NCI-H146 (cell line): ENCODE measurements at regions not wholly inside any gene's neighbourhood (a gene's known extent, or its start where the extent isn't known, plus 50 kb on each side); places are given as distances from the start of the nearest gene placed in this dataset.
A peak's percentile ranks its signal among the peaks of the same experiment; 100 is the strongest.
"Not testable (repeated sequence)": the region's sequence is repeated elsewhere in the genome, so short reads cannot be mapped to it uniquely, and the experiment has no call there.

ENCODE experiments used
- DNase-seq: peaks from one replicate; lab custom pipeline; 2025; lab: John Stamatoyannopoulos, UW

DNA sequence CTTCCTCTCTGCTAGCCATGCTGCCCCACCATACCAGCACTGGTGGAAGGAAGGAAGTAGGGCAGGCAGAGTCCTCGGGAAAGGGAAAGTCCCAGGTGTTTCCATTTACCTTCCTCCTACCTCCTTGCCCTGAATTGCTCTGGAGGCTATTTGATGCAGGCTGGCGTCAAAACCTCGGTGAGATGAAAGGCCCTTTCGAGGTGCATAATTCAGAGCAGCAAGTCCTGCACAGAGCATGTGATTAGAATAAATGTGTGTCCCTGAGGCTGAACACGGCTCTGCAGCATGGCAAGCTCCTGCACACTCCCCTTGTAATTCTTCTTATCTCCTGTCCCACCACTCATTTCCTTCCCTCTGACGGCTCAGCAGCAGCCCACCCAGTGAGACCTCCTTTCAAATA is 98.7 kb upstream of the LRFN2 start:
- no peak for DNase-seq

DNA sequence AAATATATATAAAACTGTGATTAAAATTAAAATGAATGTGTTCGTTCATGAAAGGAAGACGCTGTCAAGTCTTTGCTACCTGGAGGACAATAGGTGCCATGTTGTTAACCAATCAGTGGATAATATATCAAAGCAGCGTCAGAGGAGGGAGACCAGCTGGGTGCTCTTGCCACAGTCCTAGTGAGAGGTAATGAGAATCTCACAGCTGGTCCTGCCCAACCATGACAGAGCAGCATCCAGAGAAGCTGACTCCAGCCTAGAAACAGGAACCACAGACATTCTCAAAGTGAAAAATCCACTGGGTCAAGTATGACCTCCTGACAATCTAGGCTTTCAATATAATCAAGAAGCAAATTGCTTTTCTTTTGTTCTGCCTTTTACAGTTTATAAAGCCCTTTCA is 94.5 kb upstream of the LRFN2 start:
- peak; percentile 37 for DNase-seq

- DNase-seq, result no peak
Measured at GRCh38 chr6:40678941-40679340, 91.8 kb upstream of the LRFN2 start.

- peak; percentile 37 for DNase-seq
Measured at GRCh38 chr6:40674170-40674569, 87.0 kb upstream of the LRFN2 start.

GRCh38 chr6:40672087-40672486 is 84.9 kb upstream of the LRFN2 start:
- DNase-seq, result peak; percentile 70

GRCh38 chr6:40671694-40672050 is 84.5 kb upstream of the LRFN2 start:
- DNase-seq, result peak; percentile 53

GRCh38 chr6:40671001-40671693 is 84.0 kb upstream of the LRFN2 start:
- peak; percentile 78 for DNase-seq

DNA sequence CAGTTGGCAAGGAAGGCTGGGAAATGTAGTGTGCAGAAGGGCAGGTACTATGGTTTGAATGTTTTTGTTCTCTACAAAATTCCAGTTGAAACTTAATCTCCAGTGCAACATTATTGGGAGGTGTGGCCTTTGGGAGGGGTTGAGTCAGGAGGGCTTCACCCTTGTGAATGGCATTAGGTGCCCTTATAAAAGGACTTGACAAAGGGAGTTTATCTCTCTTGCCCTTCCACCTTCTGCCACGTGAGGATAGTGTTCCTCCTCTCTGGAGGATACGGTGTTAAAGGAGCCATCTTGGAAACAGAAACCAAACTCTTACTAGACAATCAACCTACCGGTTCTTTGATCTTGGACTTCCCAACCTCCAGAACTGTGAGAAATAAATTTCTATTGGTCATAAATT is 82.2 kb upstream of the LRFN2 start:
- DNase-seq, result no peak

DNA sequence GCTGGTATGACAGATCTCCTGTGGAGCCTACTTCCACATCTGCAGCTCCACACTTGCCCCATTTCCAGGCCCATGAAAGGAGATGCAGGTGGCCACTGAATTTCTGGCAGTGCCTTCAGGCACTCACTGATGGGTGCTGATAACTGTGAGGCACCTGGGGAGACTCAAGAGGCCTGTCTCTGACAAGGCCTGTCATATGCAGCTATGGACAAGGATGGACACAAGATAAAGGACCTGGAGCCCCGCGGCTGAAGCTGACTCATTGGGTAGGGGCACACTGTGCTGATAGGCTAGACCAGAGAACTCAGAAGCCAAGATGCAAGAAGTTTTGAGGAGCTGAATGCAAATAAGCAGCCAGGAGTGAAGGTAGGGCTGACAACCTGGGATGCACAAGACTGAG is 81.0 kb upstream of the LRFN2 start:
- no peak for DNase-seq

DNA sequence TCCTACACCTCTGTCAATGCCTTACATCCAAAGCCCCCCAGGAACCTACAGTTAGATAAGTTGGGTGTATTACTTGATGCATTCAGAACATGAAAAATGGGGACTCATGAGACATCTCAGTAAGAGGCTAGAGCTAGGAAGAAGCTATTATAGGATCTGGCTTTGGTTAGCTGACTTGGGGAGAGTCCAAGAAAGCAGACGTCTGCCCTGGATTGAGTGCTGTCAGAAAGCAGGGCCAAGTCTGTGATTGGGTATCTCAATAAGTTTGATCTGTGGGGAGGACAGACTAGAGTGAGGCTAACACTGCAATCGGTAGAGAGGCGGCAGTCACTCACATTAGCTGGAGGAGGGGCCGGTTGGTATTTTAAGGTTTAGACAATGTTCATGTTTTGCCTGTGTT is 79.4 kb upstream of the LRFN2 start:
- DNase-seq, result no peak

GRCh38 chr6:40661726-40662125 is 74.6 kb upstream of the LRFN2 start:
- peak; percentile 90 for DNase-seq

DNA sequence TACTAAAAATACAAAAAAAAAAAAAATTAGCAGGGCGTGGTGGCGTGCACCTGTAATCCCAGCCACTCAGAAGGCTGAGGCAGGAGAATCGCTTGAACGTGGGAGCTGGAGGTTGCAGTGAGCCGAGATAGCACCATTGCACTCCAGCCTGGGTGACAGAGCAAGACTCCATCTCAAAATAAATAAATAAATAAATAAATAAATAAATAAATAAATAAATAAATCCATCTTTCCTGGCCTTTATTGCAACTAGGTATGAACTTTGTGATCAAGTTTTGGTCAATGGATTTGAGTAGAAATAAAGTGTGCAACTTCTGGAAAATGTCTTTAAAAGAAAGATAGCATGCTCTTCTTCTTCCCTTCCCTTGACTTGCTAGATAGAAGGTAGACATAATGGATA is 69.6 kb upstream of the LRFN2 start:
- not testable (repeated sequence) for DNase-seq

GRCh38 chr6:40654828-40655227 is 67.7 kb upstream of the LRFN2 start:
- DNase-seq, result no peak

DNA sequence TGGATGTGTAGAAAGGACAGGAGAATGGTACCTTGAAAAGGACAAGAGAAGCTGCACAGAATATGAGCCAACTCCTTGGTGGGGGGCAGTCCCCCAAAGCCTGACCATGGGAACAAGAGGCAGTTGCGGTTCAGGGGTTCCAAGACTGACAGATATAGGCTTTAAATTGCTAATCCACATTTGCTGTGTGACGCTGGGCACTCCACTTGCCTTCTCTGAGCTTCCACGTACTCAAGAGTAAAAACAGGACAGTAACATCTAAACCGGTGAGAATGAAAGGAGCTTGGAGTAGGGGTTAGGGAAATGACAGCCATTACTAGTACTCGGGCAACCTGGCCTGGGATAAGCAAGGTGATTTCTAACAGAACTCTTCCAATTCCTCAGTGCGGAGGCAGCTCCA is 57.9 kb upstream of the LRFN2 start:
- no peak for DNase-seq

DNA sequence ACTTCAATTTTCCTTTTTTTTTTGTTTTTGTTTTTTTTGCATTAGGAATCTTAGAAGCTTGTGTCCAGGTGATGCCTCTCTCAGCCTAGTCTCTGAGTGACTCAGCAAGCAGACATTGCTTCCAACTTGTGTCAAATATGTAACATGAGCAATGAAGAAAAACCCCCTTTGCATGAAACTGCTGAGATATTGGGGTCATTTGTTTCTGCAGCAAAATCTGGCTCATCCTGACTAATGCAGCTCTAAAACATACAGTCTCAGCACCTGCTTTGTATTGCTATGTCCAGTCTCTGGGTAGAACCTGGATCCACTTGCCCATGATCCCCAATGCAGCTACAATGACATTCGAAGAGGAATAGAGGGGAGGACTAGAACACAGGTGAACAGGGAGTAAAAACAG is 55.7 kb upstream of the LRFN2 start:
- no peak for DNase-seq

DNA sequence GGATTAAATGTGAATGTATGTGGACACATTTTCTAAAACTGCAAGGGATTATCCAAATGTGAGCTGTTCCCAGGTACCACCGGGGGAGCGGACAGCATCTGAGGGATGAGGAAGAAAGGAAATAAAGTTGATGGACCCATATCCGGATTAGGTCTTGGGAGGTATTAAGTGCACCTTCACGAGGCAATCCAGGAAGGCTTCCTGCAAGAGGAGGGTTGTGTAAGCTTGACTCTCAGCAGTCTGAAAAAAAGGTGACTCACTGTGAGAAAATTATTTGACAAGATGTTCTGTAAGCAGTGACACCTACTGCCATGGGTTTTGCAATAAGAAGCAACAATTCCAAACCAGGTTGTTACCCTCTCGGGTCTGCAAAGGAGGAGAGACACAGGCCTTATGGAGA is 55.0 kb upstream of the LRFN2 start:
- DNase-seq, result no peak

DNA sequence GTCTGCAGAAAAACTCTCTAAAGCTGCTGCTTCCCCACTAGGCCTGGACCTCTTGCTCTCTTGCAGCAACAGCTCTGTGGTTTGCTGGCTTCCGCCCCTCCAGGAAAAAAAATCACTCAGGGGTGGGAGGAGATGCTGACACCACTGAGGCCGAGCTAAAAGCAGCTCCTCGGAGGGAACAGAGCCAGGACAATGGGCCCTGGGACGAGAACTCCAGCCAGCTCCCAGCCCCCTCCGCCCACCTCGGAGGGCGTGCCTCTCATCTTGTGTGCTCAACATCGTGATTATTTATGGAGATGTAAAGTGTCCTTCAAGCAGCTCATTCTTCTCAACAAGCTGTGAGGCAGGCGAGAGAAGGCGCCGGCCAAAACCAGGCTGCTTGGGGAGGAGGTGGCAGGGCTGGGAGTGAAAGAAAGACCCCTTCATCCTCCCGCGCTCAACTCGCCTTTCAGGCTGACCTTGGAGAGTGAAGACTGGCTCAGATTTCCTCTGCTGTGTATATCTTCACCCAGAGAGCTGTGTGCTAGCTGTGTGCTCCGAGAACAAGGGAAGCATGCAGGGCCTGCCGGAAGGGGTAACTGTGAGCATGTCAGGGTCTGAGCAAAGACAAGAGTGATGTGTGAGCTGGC is 53.5 kb upstream of the LRFN2 start:
- DNase-seq, result no peak
